ENCODE measurements at regions not wholly inside any gene's neighbourhood (a gene's known extent, or its start where the extent isn't known, plus 50 kb on each side); places are given as distances from the start of the nearest gene placed in this dataset.

GRCh38 chr16:82373976-82374375 is 204.0 kb upstream of the MPHOSPH6 start:
- no peak overlapping the region for H2BK15ac ChIP-seq (ENCODE audit: low read length)
- no peak overlapping the region for H3K4me3 ChIP-seq (ENCODE audit: extremely low read depth in 1 of 4, insufficient read depth in 2 of 4, low read depth in 3 of 4, low read length in 4 of 4)
- no peak overlapping the region for H2AK5ac ChIP-seq (ENCODE audit: low read depth, low read length)
- no peak overlapping the region for H3K56ac ChIP-seq (replicated peaks; ENCODE audit: insufficient read length, low read depth, low read length)
- H3K27ac ChIP-seq (ENCODE audit: low read depth, low read length): no peak overlapping the region
- no peak overlapping the region for H4K5ac ChIP-seq (ENCODE audit: insufficient read length, low read depth, low read length)
- no peaks in the 10 kb centered on the region for H3K9me3 ChIP-seq (ENCODE audit: insufficient read depth in 2 of 2, low read depth in 1 of 2, low read length in 1 of 2)
- no peaks in the 10 kb centered on the region for H3K23me2 ChIP-seq (ENCODE audit: low read depth, low read length)
- no peak overlapping the region for H2BK5ac ChIP-seq (ENCODE audit: low read depth, low read length)
- H3K4me1 ChIP-seq (replicated peaks in 1 of 4; ENCODE audit: control insufficient read depth in 3 of 4, insufficient read depth in 4 of 4, low read length in 3 of 4): no peaks in the 10 kb centered on the region
- H3K27me3 ChIP-seq (replicated peaks in 1 of 4; ENCODE audit: control insufficient read depth in 3 of 4, extremely low read depth in 1 of 4, insufficient read depth in 3 of 4, low read length in 3 of 4): no peaks in the 10 kb centered on the region
- H3K9ac ChIP-seq (replicated peaks in 1 of 4; ENCODE audit: extremely low read depth in 1 of 4, low read depth in 3 of 4, low read length in 3 of 4): no peak overlapping the region
- DNase-seq (ENCODE audit: low read depth in 1 of 2, low spot score in 2 of 2) (no peak), FAIRE-seq (no peak)
- H2BK120ac ChIP-seq (replicated peaks; ENCODE audit: low read depth, low read length): no peak overlapping the region
- POLR2A ChIA-PET (ENCODE audit: partially characterized antibody): no interaction called here
- 92% methylated on average over 2 of the region's 2 CpGs; no CpG with 5 or more reads in 1 of the 2 experiments for WGBS, 2 experiments (ENCODE audit: extremely low coverage in 1 of 2, insufficient coverage in 1 of 2, insufficient read length in 1 of 2, insufficient replicate concordance in 2 of 2, low coverage in 1 of 2, low lambda C conversion rate in 2 of 2, missing lambda C conversion rate in 1 of 2)
- H3K79me1 ChIP-seq (ENCODE audit: low read depth, low read length): no peaks in the 10 kb centered on the region
- no peaks in the 10 kb centered on the region for H3K79me2 ChIP-seq (ENCODE audit: control insufficient read depth in 1 of 2, insufficient read depth in 2 of 2, low read length in 2 of 2)
- no peak overlapping the region for H3K14ac ChIP-seq (ENCODE audit: insufficient read length)
- no peaks in the 10 kb centered on the region for H3K36me3 ChIP-seq (ENCODE audit: control insufficient read depth in 2 of 4, insufficient read depth in 4 of 4, low read length in 3 of 4)
- H2BK12ac ChIP-seq (ENCODE audit: low read depth, low read length): no peak overlapping the region
- H4K20me1 ChIP-seq (replicated peaks in 1 of 2; ENCODE audit: control insufficient read depth in 1 of 2, insufficient read depth in 2 of 2, low read length in 2 of 2): no peaks in the 10 kb centered on the region
- no peak overlapping the region for H4K8ac ChIP-seq (ENCODE audit: extremely low read depth, insufficient read depth, low read length)
- no peak overlapping the region for H4K91ac ChIP-seq (replicated peaks; ENCODE audit: insufficient read length, low read length)
- no peak overlapping the region for H2AFZ ChIP-seq (ENCODE audit: low read length)
- no peak overlapping the region for H2BK20ac ChIP-seq (ENCODE audit: low read length)
- H3K18ac ChIP-seq (ENCODE audit: extremely low read depth, low read length): no peak overlapping the region
- no peak overlapping the region for H3K4ac ChIP-seq (replicated peaks; ENCODE audit: insufficient read length, low read depth, low read length)
- no peak overlapping the region for H3K4me2 ChIP-seq (ENCODE audit: insufficient read depth in 1 of 2, low read depth in 2 of 2, low read length in 2 of 2)
- H3K23ac ChIP-seq (ENCODE audit: insufficient read length): no peak overlapping the region
- CTCF ChIA-PET (ENCODE audit: partially characterized antibody): interaction anchor here (0.8 to 1.6 kb wide), 2 partner anchors 29 to 66 kb away, joined by 3 read pairs; no protein-coding TSS in a partner anchor
- no peak for TF ChIP-seq RNF2 (IDR thresholded peaks at IDR 0.05; ENCODE audit: borderline replicate concordance, low read depth, low read length, missing control alignments, poor library complexity, severe bottlenecking)
- no peak for TF ChIP-seq YY1 (IDR thresholded peaks at IDR 0.05; ENCODE audit: low read depth, low read length)
- no peak for TF ChIP-seq MAX (IDR thresholded peaks at IDR 0.05)
- no peak for TF ChIP-seq POU5F1 (IDR thresholded peaks at IDR 0.05; ENCODE audit: low read depth, low read length)
- TF ChIP-seq HDAC2 (IDR thresholded peaks at IDR 0.05; ENCODE audit: borderline replicate concordance in 1 of 2, low read depth in 2 of 2, low read length in 2 of 2): no peak
- TF ChIP-seq TEAD4 (IDR thresholded peaks at IDR 0.05; ENCODE audit: low read depth, low read length): no peak
- no peak for TF ChIP-seq SP1 (IDR thresholded peaks at IDR 0.05; ENCODE audit: low read depth, low read length)
- TF ChIP-seq USF2 (IDR thresholded peaks at IDR 0.05; ENCODE audit: low read length): no peak
- no peak for TF ChIP-seq KDM1A (IDR thresholded peaks at IDR 0.05; ENCODE audit: borderline replicate concordance, low read length)
- TF ChIP-seq POLR2AphosphoS5 (IDR thresholded peaks at IDR 0.05; ENCODE audit: low read depth, low read length): no peak

Measured in H1 (cell line).